GM12891 (cell line): ENCODE measurements at regions not wholly inside any gene's neighbourhood (a gene's known extent, or its start where the extent isn't known, plus 50 kb on each side); places are given as distances from the start of the nearest gene placed in this dataset.

ENCODE experiments used
- PAX5 ChIP-seq: IDR thresholded peaks from 2 replicates; pipeline ENCODE4 v1.6.1; 2011; ENCODE audit warnings: low read length, moderate library complexity, mild to moderate bottlenecking; ENCODE audit not compliant: insufficient read depth, severe bottlenecking
- POLR2A ChIP-seq: IDR thresholded peaks from 2 replicates; pipeline ENCODE4 v1.6.1; 2011; ENCODE audit warnings: low read depth, low read length, control low read depth
- POLR2AphosphoS5 ChIP-seq: IDR thresholded peaks from 2 replicates; pipeline ENCODE4 v1.6.1; 2011; ENCODE audit warnings: low read depth, low read length, control low read depth
- TAF1 ChIP-seq: IDR thresholded peaks from 2 replicates; pipeline ENCODE4 v1.6.1; 2011; ENCODE audit warnings: low read depth, low read length, control low read depth

DNA sequence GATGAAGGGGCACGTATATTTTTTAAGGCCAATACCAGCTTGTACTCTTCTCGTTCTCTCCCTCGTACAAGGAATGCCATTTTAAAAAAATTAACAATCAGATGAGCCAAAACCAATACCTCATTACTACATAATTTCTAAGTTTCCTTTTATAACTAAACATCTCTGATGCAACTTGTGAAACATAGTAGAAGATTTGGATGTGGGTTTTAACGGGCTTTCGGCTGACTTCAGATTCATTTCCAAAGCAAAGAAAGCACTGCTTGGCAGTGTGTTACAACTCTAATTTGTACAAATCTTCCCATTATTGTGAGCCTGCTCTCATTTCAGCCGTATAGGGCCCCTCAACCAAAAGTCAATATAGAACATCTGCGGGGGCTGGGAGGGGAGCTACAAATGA, 99.1 kb upstream of the TMCC3 start:
- TF ChIP-seq POLR2A: no peak
- no peak for TF ChIP-seq TAF1
- TF ChIP-seq PAX5: no peak
- TF ChIP-seq POLR2AphosphoS5: no peak
